HEK293 (cell line): ENCODE measurements at regions not wholly inside any gene's neighbourhood (a gene's known extent, or its start where the extent isn't known, plus 50 kb on each side); places are given as distances from the start of the nearest gene placed in this dataset.

Source experiments
- CTCF ChIA-PET: fragments of 350-600 bp; formaldehyde crosslinking; extraction: SDS; loops from one replicate; lab custom pipeline; 2021; ENCODE audit warnings: antibody characterized with exemption; lab: Yijun Ruan, JAX
- POLR2A ChIA-PET: fragments of 300-600 bp; formaldehyde crosslinking; extraction: SDS; loops from one replicate; lab custom pipeline; 2020; ENCODE audit warnings: antibody characterized with exemption, inconsistent platforms; lab: Yijun Ruan, JAX
- H3K27ac ChIP-seq: fragments of 200-500 bp; sonication (Bioruptor generic); 2 replicates; pipeline ENCODE4 v1.5.1; 2014; ENCODE audit warnings: low read depth, low read length, control low read depth, inconsistent platforms; ENCODE audit errors: extremely low read depth
- H3K36me3 ChIP-seq, 2 experiments: fragments of 200-500 bp in 1 of 2; sonication (Bioruptor generic) in 1 of 2; 1 replicate in 1 of 2; 2 replicates in 1 of 2; pipeline ENCODE4 v1.5.1; 2014 to 2017; ENCODE audit warnings: inconsistent platforms in 2 of 2, low read length in 2 of 2; ENCODE audit not compliant: control insufficient read depth in 2 of 2, insufficient read depth in 1 of 2
- H3K4me1 ChIP-seq: fragments of 200-500 bp; sonication (Bioruptor generic); 2 replicates; pipeline ENCODE4 v1.5.1; 2014; ENCODE audit warnings: mild to moderate bottlenecking, low read length, inconsistent platforms; ENCODE audit not compliant: control insufficient read depth, insufficient read depth
- H3K4me3 ChIP-seq: 2 replicates; pipeline ENCODE4 v1.5.1; 2011; ENCODE audit warnings: low read depth, mild to moderate bottlenecking, control low read depth, low read length, moderate library complexity
- H3K9me3 ChIP-seq: fragments of 200-500 bp; sonication (Bioruptor generic); 2 replicates; pipeline ENCODE4 v1.5.1; 2014; ENCODE audit warnings: low read depth, low read length, inconsistent platforms; ENCODE audit not compliant: control insufficient read depth, insufficient read depth
- GLIS1 ChIP-seq: fragments of 450-650 bp; formaldehyde crosslinking; IDR thresholded peaks from 2 replicates; pipeline ENCODE4 v1.5.1; 2016; ENCODE audit warnings: missing biosample characterization, missing genetic modification characterization
- GLIS2 ChIP-seq: fragments of 450-650 bp; formaldehyde crosslinking; IDR thresholded peaks from 2 replicates; pipeline ENCODE4 v1.5.1; 2016; ENCODE audit warnings: missing biosample characterization, missing genetic modification characterization
- HOXA7 ChIP-seq: sonication (generic); formaldehyde crosslinking; IDR thresholded peaks from 2 replicates; pipeline ENCODE4 v1.8.1; 2022; ENCODE audit warnings: missing genetic modification reagents, borderline replicate concordance
- KLF10 ChIP-seq: fragments of 450-650 bp; IDR thresholded peaks from 2 replicates; pipeline ENCODE4 v1.5.1; 2018; ENCODE audit warnings: missing biosample characterization, mild to moderate bottlenecking, missing genetic modification characterization
- OSR2 ChIP-seq: fragments of 450-650 bp; formaldehyde crosslinking; IDR thresholded peaks from 2 replicates; pipeline ENCODE4 v1.5.1; 2016; ENCODE audit warnings: missing biosample characterization, missing genetic modification characterization
- PBX3 ChIP-seq: sonication (generic); formaldehyde crosslinking; IDR thresholded peaks from 2 replicates; pipeline ENCODE4 v1.8.1; 2022; ENCODE audit warnings: mild to moderate bottlenecking, moderate library complexity, missing genetic modification reagents
- PRDM1 ChIP-seq: fragments of 450-650 bp; formaldehyde crosslinking; IDR thresholded peaks from 2 replicates; pipeline ENCODE4; 2016; ENCODE audit warnings: missing biosample characterization, missing genetic modification characterization
- PRDM6 ChIP-seq: fragments of 450-650 bp; formaldehyde crosslinking; IDR thresholded peaks from 2 replicates; pipeline ENCODE4 v1.5.1; 2017; ENCODE audit warnings: missing biosample characterization, missing genetic modification characterization
- ZFHX2 ChIP-seq: fragments of 450-650 bp; formaldehyde crosslinking; conservative IDR thresholded peaks from 2 replicates; pipeline ENCODE4 v1.5.1; 2016; ENCODE audit warnings: missing biosample characterization, missing genetic modification characterization
- ZNF10 ChIP-seq: fragments of 450-650 bp; formaldehyde crosslinking; IDR thresholded peaks from 2 replicates; pipeline ENCODE4 v1.5.1; 2017; ENCODE audit warnings: missing biosample characterization, missing genetic modification characterization
- ZNF221 ChIP-seq: fragments of 450-650 bp; formaldehyde crosslinking; IDR thresholded peaks from 2 replicates; pipeline ENCODE4 v1.5.1; 2017; ENCODE audit warnings: missing biosample characterization, missing genetic modification characterization, borderline replicate concordance
- ZNF223 ChIP-seq: fragments of 450-650 bp; formaldehyde crosslinking; IDR thresholded peaks from 2 replicates; pipeline ENCODE4 v1.5.1; 2016; ENCODE audit warnings: missing biosample characterization, missing genetic modification characterization
- ZNF239 ChIP-seq: fragments of 450-650 bp; formaldehyde crosslinking; IDR thresholded peaks from 2 replicates; pipeline ENCODE4 v1.5.1; 2016; ENCODE audit warnings: missing biosample characterization, missing genetic modification characterization
- ZNF24 ChIP-seq: fragments of 450-650 bp; formaldehyde crosslinking; IDR thresholded peaks from 2 replicates; pipeline ENCODE4 v1.5.1; 2016; ENCODE audit warnings: missing biosample characterization, missing genetic modification characterization
- ZNF311 ChIP-seq: fragments of 450-650 bp; formaldehyde crosslinking; IDR thresholded peaks from 2 replicates; pipeline ENCODE4 v1.5.1; 2017; ENCODE audit warnings: missing biosample characterization, missing genetic modification characterization, borderline replicate concordance
- ZNF341 ChIP-seq: fragments of 450-650 bp; formaldehyde crosslinking; IDR thresholded peaks from 2 replicates; pipeline ENCODE4; 2016; ENCODE audit warnings: low read depth, missing biosample characterization, missing genetic modification characterization
- ZNF37A ChIP-seq: fragments of 450-650 bp; IDR thresholded peaks from 2 replicates; pipeline ENCODE4 v1.5.1; 2018; ENCODE audit warnings: missing biosample characterization, missing genetic modification characterization
- ZNF404 ChIP-seq: fragments of 450-650 bp; formaldehyde crosslinking; IDR thresholded peaks from 2 replicates; pipeline ENCODE4 v1.5.1; 2017; ENCODE audit warnings: missing biosample characterization, missing genetic modification characterization
- ZNF514 ChIP-seq: fragments of 450-650 bp; formaldehyde crosslinking; IDR thresholded peaks from 2 replicates; pipeline ENCODE4 v1.5.1; 2016; ENCODE audit warnings: missing biosample characterization, missing genetic modification characterization
- ZNF623 ChIP-seq: fragments of 450-650 bp; formaldehyde crosslinking; IDR thresholded peaks from 2 replicates; pipeline ENCODE4 v1.5.1; 2016; ENCODE audit warnings: missing biosample characterization, missing genetic modification characterization
- ZNF654 ChIP-seq: fragments of 450-650 bp; formaldehyde crosslinking; IDR thresholded peaks from 2 replicates; pipeline ENCODE4 v1.5.1; 2016; ENCODE audit warnings: low read depth, missing biosample characterization, missing genetic modification characterization
- ZNF677 ChIP-seq: fragments of 450-650 bp; IDR thresholded peaks from 2 replicates; pipeline ENCODE4 v1.5.0; 2018; ENCODE audit warnings: missing biosample characterization, mild to moderate bottlenecking, missing genetic modification characterization, moderate library complexity
- ZNF791 ChIP-seq: fragments of 450-650 bp; formaldehyde crosslinking; IDR thresholded peaks from 2 replicates; pipeline ENCODE4 v1.5.1; 2016; ENCODE audit warnings: missing biosample characterization, missing genetic modification characterization
- ZNF792 ChIP-seq: fragments of 450-650 bp; formaldehyde crosslinking; IDR thresholded peaks from 2 replicates; pipeline ENCODE4 v1.5.1; 2016; ENCODE audit warnings: missing biosample characterization, missing genetic modification characterization
- TF ChIP-seq, protein P1 (sequence below): fragments of 450-650 bp; formaldehyde crosslinking; IDR thresholded peaks from 2 replicates; pipeline ENCODE4 v1.5.1; 2017; ENCODE audit warnings: missing biosample characterization, missing genetic modification characterization
- TF ChIP-seq, protein P2 (sequence below): fragments of 450-650 bp; formaldehyde crosslinking; IDR thresholded peaks from 2 replicates; pipeline ENCODE4 v1.5.1; 2017; ENCODE audit warnings: missing biosample characterization, mild to moderate bottlenecking, missing genetic modification characterization, moderate library complexity
- TF ChIP-seq, protein P3 (sequence below): fragments of 450-650 bp; formaldehyde crosslinking; IDR thresholded peaks from 2 replicates; pipeline ENCODE4 v1.5.1; 2017; ENCODE audit warnings: missing biosample characterization, missing genetic modification characterization
- TF ChIP-seq, protein P4 (sequence below): fragments of 450-650 bp; IDR thresholded peaks from 2 replicates; pipeline ENCODE4 v1.5.1; 2018; ENCODE audit warnings: missing biosample characterization, missing genetic modification characterization
- TF ChIP-seq, protein P5 (sequence below): IDR thresholded peaks from 2 replicates; pipeline ENCODE4 v1.6.1; 2011; ENCODE audit warnings: mild to moderate bottlenecking, low read depth, low read length, borderline replicate concordance

- CTCF ChIA-PET = no interaction called here
- POLR2A ChIA-PET = no interaction called here
Observed at GRCh38 chr2:429575-430254, 141.8 kb upstream of the ALKAL2 start.

DNA sequence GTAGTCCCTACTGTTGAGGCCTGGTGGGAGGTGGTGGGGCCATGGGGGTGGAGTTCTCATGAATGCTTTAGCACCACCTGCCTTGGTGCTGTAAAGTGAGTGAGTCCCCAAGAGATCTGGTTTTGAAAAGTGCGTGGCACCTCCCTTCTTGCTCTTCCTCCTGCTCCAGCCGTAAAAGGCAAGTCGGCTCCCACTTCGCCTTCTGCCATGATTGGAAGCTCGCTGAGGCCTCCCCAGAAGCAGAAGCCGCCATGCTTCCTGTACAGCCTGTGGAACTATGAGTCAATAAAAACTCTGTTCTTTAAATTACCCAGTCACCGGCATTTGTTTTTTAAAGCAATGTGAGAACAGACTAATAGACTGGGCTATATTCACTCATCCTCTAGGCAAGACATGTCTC lies 141.3 kb upstream of the ALKAL2 start:
- CTCF ChIA-PET = no interaction called here
- POLR2A ChIA-PET = no interaction called here

More at GRCh38 chr2:429575-430254, 141.8 kb upstream of the ALKAL2 start:
- Histone ChIP-seq H3K36me3 (no peaks in the 10 kb centered on the region), H3K4me1 (no peaks in the 10 kb centered on the region), H3K4me3 (no peak overlapping the region), H3K9me3 (no peaks in the 10 kb centered on the region), H3K27ac (no peak overlapping the region)
- TF ChIP-seq ZNF514 (tag by site-specific recombination) = no peak
- TF ChIP-seq, protein P1, sequence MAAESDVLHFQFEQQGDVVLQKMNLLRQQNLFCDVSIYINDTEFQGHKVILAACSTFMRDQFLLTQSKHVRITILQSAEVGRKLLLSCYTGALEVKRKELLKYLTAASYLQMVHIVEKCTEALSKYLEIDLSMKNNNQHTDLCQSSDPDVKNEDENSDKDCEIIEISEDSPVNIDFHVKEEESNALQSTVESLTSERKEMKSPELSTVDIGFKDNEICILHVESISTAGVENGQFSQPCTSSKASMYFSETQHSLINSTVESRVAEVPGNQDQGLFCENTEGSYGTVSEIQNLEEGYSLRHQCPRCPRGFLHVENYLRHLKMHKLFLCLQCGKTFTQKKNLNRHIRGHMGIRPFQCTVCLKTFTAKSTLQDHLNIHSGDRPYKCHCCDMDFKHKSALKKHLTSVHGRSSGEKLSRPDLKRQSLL (tag by site-specific recombination) = no peak
- TF ChIP-seq, protein P2, sequence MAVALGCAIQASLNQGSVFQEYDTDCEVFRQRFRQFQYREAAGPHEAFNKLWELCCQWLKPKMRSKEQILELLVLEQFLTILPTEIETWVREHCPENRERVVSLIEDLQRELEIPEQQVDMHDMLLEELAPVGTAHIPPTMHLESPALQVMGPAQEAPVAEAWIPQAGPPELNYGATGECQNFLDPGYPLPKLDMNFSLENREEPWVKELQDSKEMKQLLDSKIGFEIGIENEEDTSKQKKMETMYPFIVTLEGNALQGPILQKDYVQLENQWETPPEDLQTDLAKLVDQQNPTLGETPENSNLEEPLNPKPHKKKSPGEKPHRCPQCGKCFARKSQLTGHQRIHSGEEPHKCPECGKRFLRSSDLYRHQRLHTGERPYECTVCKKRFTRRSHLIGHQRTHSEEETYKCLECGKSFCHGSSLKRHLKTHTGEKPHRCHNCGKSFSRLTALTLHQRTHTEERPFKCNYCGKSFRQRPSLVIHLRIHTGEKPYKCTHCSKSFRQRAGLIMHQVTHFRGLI (tag by site-specific recombination) = no peak
- TF ChIP-seq ZNF311 (tag by site-specific recombination) = no peak
- TF ChIP-seq ZNF677 (tag by site-specific recombination) = no peak
- TF ChIP-seq ZNF404 (tag by site-specific recombination) = no peak
- TF ChIP-seq, protein P3, sequence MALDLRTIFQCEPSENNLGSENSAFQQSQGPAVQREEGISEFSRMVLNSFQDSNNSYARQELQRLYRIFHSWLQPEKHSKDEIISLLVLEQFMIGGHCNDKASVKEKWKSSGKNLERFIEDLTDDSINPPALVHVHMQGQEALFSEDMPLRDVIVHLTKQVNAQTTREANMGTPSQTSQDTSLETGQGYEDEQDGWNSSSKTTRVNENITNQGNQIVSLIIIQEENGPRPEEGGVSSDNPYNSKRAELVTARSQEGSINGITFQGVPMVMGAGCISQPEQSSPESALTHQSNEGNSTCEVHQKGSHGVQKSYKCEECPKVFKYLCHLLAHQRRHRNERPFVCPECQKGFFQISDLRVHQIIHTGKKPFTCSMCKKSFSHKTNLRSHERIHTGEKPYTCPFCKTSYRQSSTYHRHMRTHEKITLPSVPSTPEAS (tag by site-specific recombination) = no peak
- no peak for TF ChIP-seq ZNF239
- no peak for TF ChIP-seq GLIS1
- TF ChIP-seq, protein P4, sequence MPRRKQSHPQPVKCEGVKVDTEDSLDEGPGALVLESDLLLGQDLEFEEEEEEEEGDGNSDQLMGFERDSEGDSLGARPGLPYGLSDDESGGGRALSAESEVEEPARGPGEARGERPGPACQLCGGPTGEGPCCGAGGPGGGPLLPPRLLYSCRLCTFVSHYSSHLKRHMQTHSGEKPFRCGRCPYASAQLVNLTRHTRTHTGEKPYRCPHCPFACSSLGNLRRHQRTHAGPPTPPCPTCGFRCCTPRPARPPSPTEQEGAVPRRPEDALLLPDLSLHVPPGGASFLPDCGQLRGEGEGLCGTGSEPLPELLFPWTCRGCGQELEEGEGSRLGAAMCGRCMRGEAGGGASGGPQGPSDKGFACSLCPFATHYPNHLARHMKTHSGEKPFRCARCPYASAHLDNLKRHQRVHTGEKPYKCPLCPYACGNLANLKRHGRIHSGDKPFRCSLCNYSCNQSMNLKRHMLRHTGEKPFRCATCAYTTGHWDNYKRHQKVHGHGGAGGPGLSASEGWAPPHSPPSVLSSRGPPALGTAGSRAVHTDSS (tag by site-specific recombination) = no peak
- no peak for TF ChIP-seq ZNF223 (tag by site-specific recombination)

More for the DNA sequence above, 141.3 kb upstream of the ALKAL2 start:
- no peaks in the 10 kb centered on the region for H3K9me3 ChIP-seq
- H3K36me3 ChIP-seq = no peaks in the 10 kb centered on the region
- no peaks in the 10 kb centered on the region for H3K4me1 ChIP-seq
- no peak overlapping the region for H3K4me3 ChIP-seq
- no peak overlapping the region for H3K27ac ChIP-seq
- TF ChIP-seq ZNF792 (no peak), PRDM1 (tag by site-specific recombination) (no peak), ZNF623 (tag by site-specific recombination) (no peak), ZNF37A (no peak), PRDM6 (tag by site-specific recombination) (no peak), KLF10 (tag by site-specific recombination) (no peak), ZNF24 (tag by site-specific recombination) (no peak), ZNF341 (tag by site-specific recombination) (no peak), HOXA7 (CRISPR knock-in tag) (no peak), GLIS2 (tag by site-specific recombination) (no peak), ZNF791 (tag by site-specific recombination) (no peak), OSR2 (no peak), ZNF221 (no peak), ZNF10 (tag by site-specific recombination) (no peak), ZNF654 (tag by site-specific recombination) (no peak), PBX3 (CRISPR knock-in tag) (no peak), ZFHX2 (tag by site-specific recombination) (no peak)
- TF ChIP-seq, protein P5, sequence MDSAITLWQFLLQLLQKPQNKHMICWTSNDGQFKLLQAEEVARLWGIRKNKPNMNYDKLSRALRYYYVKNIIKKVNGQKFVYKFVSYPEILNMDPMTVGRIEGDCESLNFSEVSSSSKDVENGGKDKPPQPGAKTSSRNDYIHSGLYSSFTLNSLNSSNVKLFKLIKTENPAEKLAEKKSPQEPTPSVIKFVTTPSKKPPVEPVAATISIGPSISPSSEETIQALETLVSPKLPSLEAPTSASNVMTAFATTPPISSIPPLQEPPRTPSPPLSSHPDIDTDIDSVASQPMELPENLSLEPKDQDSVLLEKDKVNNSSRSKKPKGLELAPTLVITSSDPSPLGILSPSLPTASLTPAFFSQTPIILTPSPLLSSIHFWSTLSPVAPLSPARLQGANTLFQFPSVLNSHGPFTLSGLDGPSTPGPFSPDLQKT = no peak
